Mesendoderm (in vitro differentiated cells): ENCODE measurements at regions not wholly inside any gene's neighbourhood (a gene's known extent, or its start where the extent isn't known, plus 50 kb on each side); places are given as distances from the start of the nearest gene placed in this dataset.
A peak's percentile ranks its signal among the peaks of the same experiment; 100 is the strongest.

Experiments
- DNase-seq: peaks from one replicate; pipeline ENCODE4 v3.0.0; 2013
- H2AK5ac ChIP-seq: 2 replicates; pipeline ENCODE4 v1.6.1; 2013; ENCODE audit warnings: low read length, inconsistent platforms
- H2BK120ac ChIP-seq: 2 replicates; pipeline ENCODE4 v1.6.1; 2013; ENCODE audit warnings: low read depth, mild to moderate bottlenecking, low read length, moderate library complexity, mixed read lengths
- H2BK15ac ChIP-seq: replicated peaks from 2 replicates; pipeline ENCODE4 v1.6.1; 2013; ENCODE audit warnings: low read depth, mild to moderate bottlenecking, moderate library complexity
- H2BK5ac ChIP-seq: 2 replicates; pipeline ENCODE4 v1.6.1; 2013; ENCODE audit warnings: low read length, inconsistent platforms
- H3K18ac ChIP-seq: 2 replicates; pipeline ENCODE4 v1.6.1; 2013; ENCODE audit warnings: mild to moderate bottlenecking, low read length, mixed read lengths
- H3K23ac ChIP-seq: one replicate; pipeline ENCODE4 v1.6.1; 2013; ENCODE audit warnings: low read length
- H3K27ac ChIP-seq: 2 replicates; pipeline ENCODE4 v1.5.1; 2013; ENCODE audit warnings: low read depth, mild to moderate bottlenecking, inconsistent platforms, low read length, moderate library complexity
- H3K27me3 ChIP-seq: 2 replicates; pipeline ENCODE4 v1.6.1; 2013; ENCODE audit warnings: low read length, control low read depth, mild to moderate bottlenecking, inconsistent platforms; ENCODE audit not compliant: insufficient read depth, poor library complexity
- H3K36me3 ChIP-seq: 2 replicates; pipeline ENCODE4 v1.6.1; 2013; ENCODE audit warnings: low read length, inconsistent platforms; ENCODE audit not compliant: control insufficient read depth, insufficient read depth
- H3K4ac ChIP-seq: one replicate; pipeline ENCODE4 v1.6.1; 2013; ENCODE audit warnings: low read depth, mild to moderate bottlenecking, low read length, moderate library complexity
- H3K4me1 ChIP-seq: 2 replicates; pipeline ENCODE4 v1.6.1; 2013; ENCODE audit warnings: low read depth, low read length, inconsistent platforms; ENCODE audit not compliant: control insufficient read depth
- H3K4me2 ChIP-seq: 2 replicates; pipeline ENCODE4 v1.6.1; 2013; ENCODE audit warnings: low read length
- H3K4me3 ChIP-seq: 2 replicates; pipeline ENCODE4 v1.5.1; 2013; ENCODE audit warnings: mild to moderate bottlenecking, low read length
- H3K56ac ChIP-seq: one replicate; pipeline ENCODE4 v1.6.1; 2013; ENCODE audit warnings: low read length
- H3K79me1 ChIP-seq: 2 replicates; pipeline ENCODE4 v1.6.1; 2013; ENCODE audit warnings: low read length, inconsistent platforms
- H3K79me2 ChIP-seq: 2 replicates; pipeline ENCODE4 v1.6.1; 2013; ENCODE audit warnings: mild to moderate bottlenecking, low read length; ENCODE audit not compliant: control insufficient read depth, insufficient read depth
- H3K9ac ChIP-seq: 2 replicates; pipeline ENCODE4 v1.6.1; 2013; ENCODE audit warnings: low read length, inconsistent platforms
- H4K5ac ChIP-seq: one replicate; pipeline ENCODE4 v1.6.1; 2013; ENCODE audit warnings: low read length
- H4K8ac ChIP-seq: one replicate; pipeline ENCODE4 v1.6.1; 2013; ENCODE audit warnings: low read depth, mild to moderate bottlenecking, control low read depth, low read length, moderate library complexity
- WGBS: extraction: QIAGEN DNeasy Blood & Tissue Kit; methylation state at CpG from one replicate; pipeline ENCODE4 v1.1.7; 2013; ENCODE audit warnings: low lambda C conversion rate, missing lambda C conversion rate; ENCODE audit not compliant: insufficient coverage; ENCODE audit errors: extremely low coverage; 5-methylcytosine and 5-hydroxymethylcytosine counted together

GRCh38 chr18:40769786-40770185 is 1185.2 kb upstream of the PIK3C3 start:
- no CpG with 5 or more reads among the region's 2 CpGs for WGBS
- Histone ChIP-seq H3K4me2 (no peak overlapping the region), H3K79me1 (no peaks in the 10 kb centered on the region), H3K4ac (no peak overlapping the region), H2BK15ac (no peak overlapping the region), H2BK120ac (no peak overlapping the region), H3K79me2 (no peaks in the 10 kb centered on the region), H3K4me1 (no peaks in the 10 kb centered on the region), H3K36me3 (no peaks in the 10 kb centered on the region), H4K5ac (no peak overlapping the region), H3K9ac (no peak overlapping the region), H4K8ac (no peak overlapping the region), H3K27me3 (peaks cover 1% of the 10 kb centered on the region), H3K4me3 (no peak overlapping the region), H2BK5ac (no peak overlapping the region), H3K56ac (no peak overlapping the region), H3K27ac (no peak overlapping the region), H2AK5ac (no peak overlapping the region), H3K23ac (no peak overlapping the region), H3K18ac (no peak overlapping the region)
- no peak for DNase-seq

DNA sequence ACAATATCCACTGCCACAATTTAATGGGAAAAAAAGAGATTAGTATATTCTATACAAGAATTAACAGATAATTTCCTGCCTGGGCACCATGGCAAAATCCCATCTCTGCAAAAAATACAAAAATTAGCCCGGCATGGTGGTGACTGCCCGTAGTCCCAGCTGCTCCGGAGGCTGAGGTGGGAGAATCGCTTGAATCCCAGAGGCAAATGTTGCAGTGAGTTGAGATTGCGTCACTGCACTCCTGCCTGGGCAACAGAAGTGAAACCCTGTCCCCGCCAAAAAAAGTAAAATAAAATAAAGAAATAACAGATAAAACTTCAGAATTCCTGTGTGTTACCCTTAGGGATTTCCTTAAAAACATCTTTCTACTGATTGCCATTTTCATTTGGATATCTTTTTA is 1194.8 kb upstream of the PIK3C3 start:
- Histone ChIP-seq H3K18ac (no peak overlapping the region), H3K27me3 (no peaks in the 10 kb centered on the region), H3K79me1 (no peaks in the 10 kb centered on the region), H3K4me1 (no peaks in the 10 kb centered on the region), H2AK5ac (no peak overlapping the region), H4K8ac (no peak overlapping the region), H3K23ac (no peak overlapping the region), H3K79me2 (no peaks in the 10 kb centered on the region), H3K56ac (no peak overlapping the region), H3K4me3 (no peak overlapping the region), H3K4ac (no peak overlapping the region), H3K27ac (no peak overlapping the region), H2BK120ac (no peak overlapping the region), H3K9ac (no peak overlapping the region), H4K5ac (no peak overlapping the region), H2BK5ac (no peak overlapping the region), H2BK15ac (no peak overlapping the region), H3K36me3 (no peaks in the 10 kb centered on the region), H3K4me2 (no peak overlapping the region)
- no CpG with 5 or more reads among the region's 6 CpGs for WGBS
- no peak for DNase-seq

DNA sequence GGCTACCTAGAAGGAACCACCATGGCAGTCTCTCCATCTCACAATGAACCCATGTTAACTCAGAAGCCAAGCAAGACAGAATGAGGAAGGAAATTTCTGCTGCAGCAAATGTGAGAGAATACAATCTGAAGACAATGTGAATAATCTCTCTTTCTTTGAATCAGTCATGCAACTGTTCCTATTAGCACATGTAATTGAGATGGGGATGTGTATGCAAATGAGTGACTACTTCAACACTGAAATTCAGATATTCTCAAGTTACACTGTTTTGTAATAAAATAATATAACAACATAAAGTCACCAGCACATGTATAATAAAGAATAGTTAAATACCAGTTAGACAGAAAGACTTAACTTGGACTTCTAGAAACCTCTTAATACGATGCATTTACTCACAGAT is 1200.6 kb upstream of the PIK3C3 start:
- DNase-seq: no peak
- no peaks in the 10 kb centered on the region for H3K36me3 ChIP-seq
- no CpG with 5 or more reads among the region's 1 CpG for WGBS
- H3K4me1 ChIP-seq: no peaks in the 10 kb centered on the region
- no peak overlapping the region for H4K5ac ChIP-seq
- H3K79me1 ChIP-seq: no peaks in the 10 kb centered on the region
- H4K8ac ChIP-seq: no peak overlapping the region
- no peak overlapping the region for H2AK5ac ChIP-seq
- no peak overlapping the region for H3K9ac ChIP-seq
- H3K27ac ChIP-seq: no peak overlapping the region
- H3K18ac ChIP-seq: no peak overlapping the region
- H2BK120ac ChIP-seq: no peak overlapping the region
- H3K4me3 ChIP-seq: no peak overlapping the region
- no peaks in the 10 kb centered on the region for H3K27me3 ChIP-seq
- no peak overlapping the region for H3K56ac ChIP-seq
- no peak overlapping the region for H3K4me2 ChIP-seq
- H3K79me2 ChIP-seq: no peaks in the 10 kb centered on the region
- H3K4ac ChIP-seq: no peak overlapping the region
- no peak overlapping the region for H2BK5ac ChIP-seq
- no peak overlapping the region for H3K23ac ChIP-seq
- no peak overlapping the region for H2BK15ac ChIP-seq

DNA sequence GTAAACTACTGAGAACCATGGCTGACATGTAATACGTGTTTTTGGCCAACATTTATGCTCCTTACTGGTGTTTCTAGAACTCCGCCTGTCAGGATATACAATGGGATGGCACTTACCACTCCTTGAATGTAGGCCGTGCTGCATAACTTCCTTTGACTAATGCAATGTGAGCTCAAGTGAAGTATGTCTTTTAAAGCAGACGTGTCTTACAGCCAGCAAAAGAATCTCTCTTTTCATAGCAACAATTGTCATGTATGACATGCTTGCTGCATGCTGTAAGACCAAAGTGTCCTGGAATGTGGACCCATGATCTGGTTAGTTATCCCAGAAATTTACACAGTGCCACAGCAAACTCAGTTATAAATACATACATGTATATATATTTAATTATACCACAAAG is 1202.7 kb upstream of the PIK3C3 start:
- H2BK120ac ChIP-seq: no peak overlapping the region
- H4K5ac ChIP-seq: no peak overlapping the region
- no peak overlapping the region for H4K8ac ChIP-seq
- H3K27ac ChIP-seq: no peak overlapping the region
- no peak overlapping the region for H3K23ac ChIP-seq
- H3K4me2 ChIP-seq: no peak overlapping the region
- no peak overlapping the region for H3K4ac ChIP-seq
- WGBS: no CpG with 5 or more reads among the region's 4 CpGs
- peak; percentile 14 for DNase-seq
- H2BK15ac ChIP-seq: no peak overlapping the region
- no peaks in the 10 kb centered on the region for H3K79me1 ChIP-seq
- H2AK5ac ChIP-seq: no peak overlapping the region
- H2BK5ac ChIP-seq: no peak overlapping the region
- no peaks in the 10 kb centered on the region for H3K36me3 ChIP-seq
- H3K9ac ChIP-seq: no peak overlapping the region
- no peaks in the 10 kb centered on the region for H3K79me2 ChIP-seq
- no peaks in the 10 kb centered on the region for H3K27me3 ChIP-seq
- no peak overlapping the region for H3K18ac ChIP-seq
- no peak overlapping the region for H3K56ac ChIP-seq
- no peak overlapping the region for H3K4me3 ChIP-seq
- no peaks in the 10 kb centered on the region for H3K4me1 ChIP-seq

DNA sequence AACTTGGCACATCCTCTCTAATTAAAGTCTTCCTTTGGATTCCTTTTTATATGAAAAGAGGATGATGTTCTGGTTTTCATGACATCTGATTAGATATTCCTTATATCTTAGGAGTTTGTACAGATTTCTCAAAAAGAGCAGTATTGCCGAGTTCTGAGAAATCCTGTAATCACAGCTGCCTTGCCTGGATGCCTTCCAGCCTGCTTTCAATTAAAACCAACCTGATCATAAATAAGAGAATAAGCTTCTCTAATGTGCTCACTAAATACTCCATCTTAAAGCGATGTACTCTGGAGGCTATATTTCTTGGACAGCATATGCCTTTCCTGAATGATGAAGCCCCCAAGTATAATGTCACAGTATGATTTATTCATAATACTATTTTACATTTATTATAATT is 1203.8 kb upstream of the PIK3C3 start:
- no peaks in the 10 kb centered on the region for H3K4me1 ChIP-seq
- no peak overlapping the region for H3K4me3 ChIP-seq
- H2BK15ac ChIP-seq: no peak overlapping the region
- no peak overlapping the region for H2BK5ac ChIP-seq
- H3K4me2 ChIP-seq: no peak overlapping the region
- no peak overlapping the region for H3K23ac ChIP-seq
- no peaks in the 10 kb centered on the region for H3K27me3 ChIP-seq
- H3K27ac ChIP-seq: no peak overlapping the region
- no CpG with 5 or more reads among the region's 2 CpGs for WGBS
- H3K79me1 ChIP-seq: no peaks in the 10 kb centered on the region
- no peak overlapping the region for H3K4ac ChIP-seq
- DNase-seq: no peak
- no peaks in the 10 kb centered on the region for H3K79me2 ChIP-seq
- no peak overlapping the region for H2BK120ac ChIP-seq
- no peak overlapping the region for H3K18ac ChIP-seq
- no peaks in the 10 kb centered on the region for H3K36me3 ChIP-seq
- H3K9ac ChIP-seq: no peak overlapping the region
- H4K8ac ChIP-seq: no peak overlapping the region
- H3K56ac ChIP-seq: no peak overlapping the region
- H4K5ac ChIP-seq: no peak overlapping the region
- H2AK5ac ChIP-seq: no peak overlapping the region

DNA sequence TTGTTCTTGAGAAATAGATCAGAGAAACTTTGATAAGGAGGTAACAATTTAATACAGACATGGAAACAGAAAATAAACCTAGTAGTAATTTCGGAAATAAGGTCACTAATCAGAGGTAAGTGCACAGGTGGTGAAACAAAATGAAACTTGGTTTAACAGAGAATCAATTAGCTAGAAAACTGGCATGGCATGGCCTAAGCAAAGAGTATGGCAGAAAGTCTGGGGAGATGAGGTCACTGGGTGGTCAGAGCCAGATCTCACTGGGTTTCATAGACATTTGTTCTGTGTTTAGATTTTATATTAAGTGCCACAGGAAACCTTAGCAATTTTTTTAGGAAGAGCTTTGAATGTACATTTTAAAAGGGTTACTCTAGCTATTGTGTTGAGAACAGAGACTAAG is 1216.0 kb upstream of the PIK3C3 start:
- H2BK15ac ChIP-seq: no peak overlapping the region
- H3K9ac ChIP-seq: no peak overlapping the region
- no peaks in the 10 kb centered on the region for H3K79me1 ChIP-seq
- no peak overlapping the region for H3K4me3 ChIP-seq
- H3K4me2 ChIP-seq: no peak overlapping the region
- H4K8ac ChIP-seq: no peak overlapping the region
- no peaks in the 10 kb centered on the region for H3K27me3 ChIP-seq
- H3K27ac ChIP-seq: no peak overlapping the region
- no peak overlapping the region for H2AK5ac ChIP-seq
- H3K4ac ChIP-seq: no peak overlapping the region
- H3K4me1 ChIP-seq: no peaks in the 10 kb centered on the region
- DNase-seq: no peak
- H2BK120ac ChIP-seq: no peak overlapping the region
- no peak overlapping the region for H3K23ac ChIP-seq
- H3K18ac ChIP-seq: no peak overlapping the region
- H3K79me2 ChIP-seq: no peaks in the 10 kb centered on the region
- no CpG with 5 or more reads among the region's 1 CpG for WGBS
- no peak overlapping the region for H3K56ac ChIP-seq
- H4K5ac ChIP-seq: no peak overlapping the region
- H2BK5ac ChIP-seq: no peak overlapping the region
- H3K36me3 ChIP-seq: no peaks in the 10 kb centered on the region
